Adrenal gland (tissue), 9 donors: ENCODE measurements at regions not wholly inside any gene's neighbourhood (a gene's known extent, or its start where the extent isn't known, plus 50 kb on each side); places are given as distances from the start of the nearest gene placed in this dataset.
"Not testable (repeated sequence)": the region's sequence is repeated elsewhere in the genome, so short reads cannot be mapped to it uniquely, and the experiment has no call there.

Experiments used
- DNase-seq, 7 donors: peaks; one replicate each; pipeline ENCODE4 v3.0.0-alpha.2; 2019 to 2020
- H3K27ac ChIP-seq, 5 donors: fragments of 200-600 bp; sonication (generic) in 4 of 5; 1 replicate in 3 of 5; 2 replicates in 2 of 5; pipeline versions ENCODE4 v1.5.1 to v1.8.0; 2016 to 2020; ENCODE audit warnings: mild to moderate bottlenecking in 1 of 5
- H3K27me3 ChIP-seq: fragments of 200-600 bp; 2 replicates; pipeline ENCODE4 v1.8.0; 2021
- H3K36me3 ChIP-seq, 2 donors: fragments of 200-600 bp; replicated peaks in 1 of 2; 1 replicate in 1 of 2; 2 replicates in 1 of 2; pipeline versions ENCODE4 v1.5.1 to v1.8.0; 2018 to 2022
- H3K4me1 ChIP-seq, 2 donors: fragments of 200-600 bp; replicated peaks in 1 of 2; 1 replicate in 1 of 2; 2 replicates in 1 of 2; pipeline versions ENCODE4 v1.5.1 to v1.8.0; 2018 to 2021
- H3K4me3 ChIP-seq, 4 donors: fragments of 200-600 bp; sonication (generic) in 3 of 4; one replicate each; pipeline ENCODE4 v1.5.1; 2016 to 2018
- H3K9me3 ChIP-seq, 3 donors: fragments of 200-600 bp; sonication (generic) in 1 of 3; replicated peaks in 1 of 3; 1 replicate in 2 of 3; 2 replicates in 1 of 3; pipeline versions ENCODE4 v1.5.1 to v1.8.0; 2016 to 2021
- POLR2A ChIP-seq, 2 donors: fragments of 450-650 bp; IDR thresholded peaks; one replicate each; pipeline ENCODE4 v1.6.1; 2017; ENCODE audit warnings: antibody characterized with exemption in 2 of 2, mild to moderate bottlenecking in 2 of 2, moderate library complexity in 1 of 2
- WGBS, 4 donors: extraction: QIAGEN DNeasy Blood & Tissue Kit in 2 of 4; methylation state at CpG; one replicate each; pipeline versions ENCODE4 v1.1.5 to v1.1.7; 2013 to 2017; 5-methylcytosine and 5-hydroxymethylcytosine counted together
- intact Hi-C, 2 donors: fragments of 100-400 bp; cut with DNase I; formaldehyde crosslinking; loops; one replicate each; pipeline versions ENCODE4 v1.14.1 to v1.15.0; 2022 to 2023
- TF ChIP-seq, protein P1 (sequence below), 6 experiments: fragments of 450-650 bp in 4 of 6; fragments of 200-600 bp in 2 of 6; sonication (generic) in 1 of 6; IDR thresholded peaks; 1 replicate in 5 of 6; 2 replicates in 1 of 6; pipeline versions ENCODE4 v1.5.1 to v1.8.0; 2016 to 2021; ENCODE audit warnings: antibody characterized with exemption in 6 of 6, mild to moderate bottlenecking in 2 of 6, moderate library complexity in 1 of 6
- donor health status: healthy with polysubstance abuse.
- donor health status: Bipolar disorder and iron deficiency.
- donor health status: DM: yes; HTN: yes; CAD: no.
- donor health status: DM: no; HTN: no; CAD: no.
- donor health status: DM: no; HTN: no; CAD: no.

DNA sequence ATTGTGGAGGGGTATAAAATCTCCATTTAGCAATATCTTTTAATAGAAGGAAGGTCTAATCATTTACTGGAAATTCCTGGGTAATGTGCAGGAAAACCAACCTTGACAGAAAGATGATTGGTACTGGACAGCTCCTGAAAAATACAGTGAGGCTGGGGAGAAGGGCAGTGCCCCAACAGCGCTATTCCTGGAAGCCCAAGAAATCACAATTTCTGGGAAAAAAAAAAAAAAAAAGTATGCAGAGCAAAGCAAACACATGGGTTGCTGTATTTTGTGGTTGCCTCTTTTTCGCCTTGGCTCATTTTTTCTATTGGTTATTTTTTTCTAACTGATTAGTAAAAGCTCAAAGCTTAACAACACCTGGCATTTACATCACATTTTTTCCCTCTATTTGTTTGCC, 249.7 kb downstream of the ENC1 start:
- Histone ChIP-seq H3K27ac (no peak overlapping the region), H3K9me3 (no peaks in the 10 kb centered on the region), H3K4me1 (no peaks in the 10 kb centered on the region), H3K4me3 (no peak overlapping the region), H3K27me3 (no peaks in the 10 kb centered on the region), H3K36me3 (no peaks in the 10 kb centered on the region)
- DNase-seq = no peak
- 85 to 97% (median 94%) methylated on average over 2 of the region's 2 CpGs for WGBS, 4 donors
- intact Hi-C loops = no loop called here
- TF ChIP-seq, protein P1, sequence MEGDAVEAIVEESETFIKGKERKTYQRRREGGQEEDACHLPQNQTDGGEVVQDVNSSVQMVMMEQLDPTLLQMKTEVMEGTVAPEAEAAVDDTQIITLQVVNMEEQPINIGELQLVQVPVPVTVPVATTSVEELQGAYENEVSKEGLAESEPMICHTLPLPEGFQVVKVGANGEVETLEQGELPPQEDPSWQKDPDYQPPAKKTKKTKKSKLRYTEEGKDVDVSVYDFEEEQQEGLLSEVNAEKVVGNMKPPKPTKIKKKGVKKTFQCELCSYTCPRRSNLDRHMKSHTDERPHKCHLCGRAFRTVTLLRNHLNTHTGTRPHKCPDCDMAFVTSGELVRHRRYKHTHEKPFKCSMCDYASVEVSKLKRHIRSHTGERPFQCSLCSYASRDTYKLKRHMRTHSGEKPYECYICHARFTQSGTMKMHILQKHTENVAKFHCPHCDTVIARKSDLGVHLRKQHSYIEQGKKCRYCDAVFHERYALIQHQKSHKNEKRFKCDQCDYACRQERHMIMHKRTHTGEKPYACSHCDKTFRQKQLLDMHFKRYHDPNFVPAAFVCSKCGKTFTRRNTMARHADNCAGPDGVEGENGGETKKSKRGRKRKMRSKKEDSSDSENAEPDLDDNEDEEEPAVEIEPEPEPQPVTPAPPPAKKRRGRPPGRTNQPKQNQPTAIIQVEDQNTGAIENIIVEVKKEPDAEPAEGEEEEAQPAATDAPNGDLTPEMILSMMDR (IDR thresholded peaks at IDR 0.05) = no peak
- no peak for TF ChIP-seq POLR2A (IDR thresholded peaks at IDR 0.05)

DNA sequence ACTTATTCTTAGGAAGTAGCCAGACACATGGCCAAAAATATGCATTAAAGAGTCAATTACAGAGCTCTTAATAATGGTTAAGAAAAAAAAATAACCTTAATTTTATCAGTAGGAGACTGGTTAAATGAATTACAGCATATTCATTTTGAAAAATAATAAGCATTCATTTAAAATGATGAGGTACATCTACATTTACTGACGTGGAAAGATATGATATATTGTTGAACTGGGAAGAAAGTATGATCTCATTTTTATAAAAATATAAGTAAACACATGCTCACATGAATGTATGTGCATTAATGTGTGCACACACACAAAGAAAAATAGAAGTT, 250.3 kb downstream of the ENC1 start:
- TF ChIP-seq, protein P1 (IDR thresholded peaks at IDR 0.05) = no peak
- no peak for TF ChIP-seq POLR2A (IDR thresholded peaks at IDR 0.05)
- intact Hi-C loops = no loop called here
- Histone ChIP-seq H3K4me3 (no peak overlapping the region), H3K27ac (no peak overlapping the region), H3K27me3 (no peaks in the 10 kb centered on the region), H3K36me3 (no peaks in the 10 kb centered on the region), H3K4me1 (no peaks in the 10 kb centered on the region), H3K9me3 (no peaks in the 10 kb centered on the region)
- 61 to 76% (median 65%) methylated on average over 1 of the region's 1 CpG for WGBS, 4 donors
- DNase-seq = no peak

DNA sequence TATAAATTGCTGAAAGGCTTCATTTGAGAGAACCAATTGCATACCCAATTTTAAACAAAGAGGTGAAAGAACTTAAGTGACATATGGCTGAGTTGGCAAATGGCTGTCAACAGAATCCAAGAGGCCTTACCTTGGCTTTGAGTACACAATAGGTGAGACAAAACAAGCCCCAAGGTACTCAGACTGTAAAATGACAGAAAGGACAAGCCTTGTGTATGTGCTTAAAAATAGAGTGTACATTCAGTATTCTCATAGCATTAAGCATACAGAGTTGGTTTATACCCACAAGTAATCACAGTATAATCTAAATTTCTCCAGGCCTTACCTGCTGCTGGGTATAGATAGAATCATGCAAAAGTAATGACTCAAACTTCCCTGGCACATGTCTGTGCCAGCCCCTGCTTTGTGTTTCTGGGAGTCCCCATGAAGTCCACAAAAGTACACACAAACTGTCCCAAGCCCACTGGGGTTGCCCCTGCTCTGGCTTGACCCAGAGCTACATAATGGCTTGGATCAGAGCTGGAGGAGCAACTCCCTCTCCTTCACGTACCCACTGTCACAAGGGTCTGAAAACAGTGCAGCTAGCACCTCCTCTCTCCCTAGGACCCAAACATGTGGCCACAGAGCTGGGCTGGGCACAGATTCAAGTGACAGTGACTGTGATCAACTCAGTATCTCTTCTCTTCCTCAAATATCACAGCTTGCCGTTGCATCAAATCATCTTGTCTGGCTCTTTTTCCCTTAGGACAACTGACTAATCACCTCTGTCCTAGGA, 250.8 kb downstream of the ENC1 start:
- DNase-seq = no peak
- Histone ChIP-seq H3K4me3 (no peak overlapping the region), H3K27ac (no peak overlapping the region), H3K27me3 (no peaks in the 10 kb centered on the region), H3K9me3 (no peaks in the 10 kb centered on the region), H3K36me3 (no peaks in the 10 kb centered on the region), H3K4me1 (no peaks in the 10 kb centered on the region)
- intact Hi-C loops = no loop called here
- 52 to 59% (median 54%) methylated on average over 2 of the region's 2 CpGs for WGBS, 4 donors
- TF ChIP-seq POLR2A (IDR thresholded peaks at IDR 0.05) = no peak
- TF ChIP-seq, protein P1 (IDR thresholded peaks at IDR 0.05) = no peak

DNA sequence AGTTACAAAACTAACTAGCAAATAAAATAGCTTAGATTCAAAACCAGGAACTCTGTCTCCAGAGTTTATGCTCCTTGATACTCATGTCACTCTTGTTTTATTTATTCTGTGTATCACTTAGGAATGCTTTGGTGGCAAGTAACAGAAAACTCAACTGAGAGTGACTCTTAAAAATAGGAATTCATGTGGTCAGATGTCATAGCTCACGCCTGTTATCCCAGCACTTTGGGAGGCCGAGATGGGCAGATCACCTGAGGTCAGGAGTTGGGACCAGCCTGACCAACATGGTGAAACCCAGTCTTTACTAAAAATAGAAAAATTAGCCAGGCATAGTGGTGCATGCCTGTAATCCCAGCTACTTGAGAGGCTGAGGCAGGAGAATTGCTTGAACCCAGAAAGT, 252.1 kb downstream of the ENC1 start:
- DNase-seq, H3K36me3 ChIP-seq, H3K9me3 ChIP-seq, H3K27ac ChIP-seq, H3K27me3 ChIP-seq, intact Hi-C loops, H3K4me1 ChIP-seq, H3K4me3 ChIP-seq: not testable (repeated sequence)
- WGBS, 4 donors = 72 to 87% (median 80%) methylated on average over 2 of the region's 2 CpGs
